IMR-90 (cell line): ENCODE measurements at regions not wholly inside any gene's neighbourhood (a gene's known extent, or its start where the extent isn't known, plus 50 kb on each side); places are given as distances from the start of the nearest gene placed in this dataset.

ENCODE experiments used
- ATAC-seq: fragments of 200-7000 bp; cut with Tn5 transposase; 2 replicates; pipeline ENCODE4 v1.9.1; 2020; ENCODE audit warnings: low read depth, mild to moderate bottlenecking, moderate library complexity
- BruUV-seq: library from RNA; stranded (reverse); fragments of 400-500 nt; replicated peaks from 2 replicates; lab custom pipeline; 2021; lab: Mats Ljungman, UMichigan
- CTCF ChIA-PET: fragments of 300-600 bp; formaldehyde crosslinking; extraction: SDS; loops from one replicate; lab custom pipeline; 2021; ENCODE audit warnings: antibody characterized with exemption; lab: Yijun Ruan, JAX
- POLR2A ChIA-PET: fragments of 300-600 bp; sonication (Branson Sonifier 250); formaldehyde crosslinking; loops from one replicate; lab custom pipeline; 2022; ENCODE audit warnings: antibody characterized with exemption; ENCODE audit not compliant: unreplicated experiment; lab: Charles Lee
- DNase-seq: peaks from one replicate; pipeline ENCODE4 v3.0.0; 2013
- H2AFZ ChIP-seq: replicated peaks from 2 replicates; pipeline ENCODE3; 2013; ENCODE audit warnings: low read length, mild to moderate bottlenecking; ENCODE audit not compliant: poor library complexity
- H2AK5ac ChIP-seq: 2 replicates; pipeline ENCODE4 v1.6.1; 2013; ENCODE audit warnings: low read depth, low read length, inconsistent platforms
- H2AK9ac ChIP-seq: replicated peaks from 2 replicates; pipeline ENCODE3; 2013; ENCODE audit warnings: mild to moderate bottlenecking, low read depth, low read length, moderate library complexity; ENCODE audit not compliant: poor library complexity
- H2BK120ac ChIP-seq: 2 replicates; pipeline ENCODE4 v1.6.1; 2013; ENCODE audit warnings: low read depth, low read length, inconsistent platforms
- H2BK15ac ChIP-seq: 3 replicates; pipeline ENCODE4 v1.6.1; 2013; ENCODE audit warnings: low read depth, low read length, inconsistent platforms
- H2BK20ac ChIP-seq: 2 replicates; pipeline ENCODE4 v1.6.1; 2013; ENCODE audit warnings: low read depth, mild to moderate bottlenecking, inconsistent platforms, low read length, moderate library complexity
- H2BK5ac ChIP-seq: 2 replicates; pipeline ENCODE4 v1.6.1; 2013; ENCODE audit warnings: mild to moderate bottlenecking, low read depth, low read length, inconsistent platforms; ENCODE audit not compliant: poor library complexity, severe bottlenecking
- H3K14ac ChIP-seq: replicated peaks from 2 replicates; pipeline ENCODE4 v1.6.1; 2013; ENCODE audit warnings: low read depth, low read length, inconsistent platforms
- H3K18ac ChIP-seq: 2 replicates; pipeline ENCODE4 v1.6.1; 2013; ENCODE audit warnings: low read depth, low read length, control low read depth
- H3K23ac ChIP-seq: 2 replicates; pipeline ENCODE4 v1.6.1; 2013; ENCODE audit warnings: low read depth, low read length, inconsistent platforms
- H3K27ac ChIP-seq: 2 replicates; pipeline ENCODE4 v1.5.1; 2013; ENCODE audit warnings: mild to moderate bottlenecking, control low read depth, low read length; ENCODE audit not compliant: insufficient read depth
- H3K27me3 ChIP-seq: 2 replicates; pipeline ENCODE4 v1.6.1; 2013; ENCODE audit warnings: low read length; ENCODE audit not compliant: control insufficient read depth, insufficient read depth
- H3K36me3 ChIP-seq: 2 replicates; pipeline ENCODE4 v1.6.1; 2013; ENCODE audit warnings: low read length, mixed read lengths; ENCODE audit not compliant: control insufficient read depth, insufficient read depth
- H3K4ac ChIP-seq: 2 replicates; pipeline ENCODE4 v1.6.1; 2013; ENCODE audit warnings: low read depth, low read length, inconsistent platforms
- H3K4me1 ChIP-seq: 2 replicates; pipeline ENCODE4 v1.6.1; 2013; ENCODE audit warnings: low read length, mixed read lengths; ENCODE audit not compliant: control insufficient read depth, insufficient read depth
- H3K4me2 ChIP-seq: 2 replicates; pipeline ENCODE4 v1.6.1; 2013; ENCODE audit warnings: low read depth, mild to moderate bottlenecking, control low read depth, low read length, moderate library complexity
- H3K4me3 ChIP-seq: 2 replicates; pipeline ENCODE4 v1.5.1; 2013; ENCODE audit warnings: low read depth, mild to moderate bottlenecking, control low read depth, low read length, moderate library complexity; ENCODE audit not compliant: insufficient read depth
- H3K56ac ChIP-seq: 2 replicates; pipeline ENCODE4 v1.6.1; 2013; ENCODE audit warnings: low read length, inconsistent platforms; ENCODE audit not compliant: insufficient read depth; ENCODE audit errors: extremely low read depth
- H3K79me1 ChIP-seq, 2 experiments: 2 replicates each; pipeline ENCODE4 v1.6.1; 2013; ENCODE audit warnings: low read length in 2 of 2, inconsistent platforms in 1 of 2, low read depth in 1 of 2
- H3K9ac ChIP-seq: 2 replicates; pipeline ENCODE4 v1.6.1; 2013; ENCODE audit warnings: low read depth, low read length, control low read depth
- H3K9me1 ChIP-seq: 2 replicates; pipeline ENCODE4 v1.6.1; 2013; ENCODE audit warnings: low read length, inconsistent platforms; ENCODE audit not compliant: insufficient read depth
- H3K9me3 ChIP-seq: 2 replicates; pipeline ENCODE4 v1.6.1; 2013; ENCODE audit warnings: low read length; ENCODE audit not compliant: control insufficient read depth, insufficient read depth
- H4K20me1 ChIP-seq: 2 replicates; pipeline ENCODE4 v1.6.1; 2013; ENCODE audit warnings: low read length, inconsistent platforms; ENCODE audit not compliant: insufficient read depth
- H4K5ac ChIP-seq: 2 replicates; pipeline ENCODE4 v1.6.1; 2013; ENCODE audit warnings: mild to moderate bottlenecking, low read depth, low read length, control low read depth
- H4K8ac ChIP-seq, 2 experiments: 2 replicates each; pipeline ENCODE4 v1.6.1; 2013; ENCODE audit warnings: low read depth in 2 of 2, low read length in 2 of 2, control low read depth in 1 of 2, inconsistent platforms in 1 of 2
- H4K91ac ChIP-seq: 2 replicates; pipeline ENCODE4 v1.6.1; 2013; ENCODE audit warnings: low read depth, low read length, inconsistent platforms; ENCODE audit not compliant: insufficient read depth
- BHLHE40 ChIP-seq: fragments of 150-350 bp; IDR thresholded peaks from 2 replicates; pipeline ENCODE4 v1.6.1; 2016; ENCODE audit warnings: mild to moderate bottlenecking, low read depth, low read length
- CEBPB ChIP-seq: IDR thresholded peaks from 2 replicates; pipeline ENCODE4 v1.6.1; 2012; ENCODE audit warnings: low read depth, low read length, improper control_type of control experiment
- CTCF ChIP-seq: conservative IDR thresholded peaks from 2 replicates; pipeline ENCODE4 v1.5.1; 2012; ENCODE audit warnings: mild to moderate bottlenecking, low read depth, low read length, improper control_type of control experiment
- ELK1 ChIP-seq: fragments of 150-350 bp; IDR thresholded peaks from 2 replicates; pipeline ENCODE4 v1.6.1; 2016; ENCODE audit warnings: low read depth, mild to moderate bottlenecking, low read length, moderate library complexity, borderline replicate concordance
- MAZ ChIP-seq: IDR thresholded peaks from 2 replicates; pipeline ENCODE4 v1.6.1; 2012; ENCODE audit warnings: low read depth, mild to moderate bottlenecking, low read length, improper control_type of control experiment, moderate library complexity, borderline replicate concordance
- MXI1 ChIP-seq: IDR thresholded peaks from 2 replicates; pipeline ENCODE4 v1.6.1; 2012; ENCODE audit warnings: low read depth, mild to moderate bottlenecking, low read length, moderate library complexity, borderline replicate concordance
- POLR2A ChIP-seq: IDR thresholded peaks from 2 replicates; pipeline ENCODE4 v1.6.1; 2012; ENCODE audit warnings: mild to moderate bottlenecking, low read depth, low read length
- WGBS, 2 experiments: methylation state at CpG; one replicate each; pipeline versions ENCODE4 v1.1.5 to v1.1.7; 2013; ENCODE audit warnings: missing lambda C conversion rate in 2 of 2; ENCODE audit not compliant: insufficient read length in 1 of 2; ENCODE audit errors: extremely low coverage in 2 of 2; 5-methylcytosine and 5-hydroxymethylcytosine counted together
- dilution Hi-C: fragments of 300-500 bp; cut with HindIII; formaldehyde crosslinking; loops from one replicate; pipeline ENCODE4 v1.14.3; 2018; ENCODE audit warnings: low sequenced_read_pairs; ENCODE audit not compliant: unreplicated experiment
- in situ Hi-C: fragments of 300-500 bp; cut with MboI; formaldehyde crosslinking; loops from 3 replicates; pipeline ENCODE4 v1.14.3; 2019; ENCODE audit warnings: low sequenced_read_pairs, inconsistent platforms, mixed read lengths
- intact Hi-C: fragments of 100-400 bp; cut with micrococcal nuclease; formaldehyde crosslinking; loops from 2 replicates; pipeline ENCODE4 v1.10.0; 2022

GRCh38 chr1:101406271-101406670 is 169.5 kb downstream of the S1PR1 start:
- no peak overlapping the region for H2AK5ac ChIP-seq
- H3K4me1 ChIP-seq: no peaks in the 10 kb centered on the region
- no peak overlapping the region for H2AFZ ChIP-seq
- no peak overlapping the region for H3K4ac ChIP-seq
- H3K14ac ChIP-seq: no peak overlapping the region
- no peaks in the 10 kb centered on the region for H3K36me3 ChIP-seq
- no peak overlapping the region for H2BK15ac ChIP-seq
- TF ChIP-seq CEBPB: no peak
- TF ChIP-seq CTCF: no peak
- no peak for TF ChIP-seq BHLHE40
- TF ChIP-seq POLR2A: no peak
- no peak for TF ChIP-seq ELK1
- TF ChIP-seq MAZ: no peak
- TF ChIP-seq MXI1: no peak
- no peak overlapping the region for H2BK120ac ChIP-seq
- H3K27me3 ChIP-seq: no peaks in the 10 kb centered on the region
- H4K8ac ChIP-seq: no peak overlapping the region
- H2BK5ac ChIP-seq: no peak overlapping the region
- no TSS peak for BruUV-seq
- POLR2A ChIA-PET: no interaction called here
- H3K9me1 ChIP-seq: no peaks in the 10 kb centered on the region
- H3K79me1 ChIP-seq: no peaks in the 10 kb centered on the region
- no peak overlapping the region for H3K4me3 ChIP-seq
- no peak overlapping the region for H4K5ac ChIP-seq
- in situ Hi-C loops: no loop called here
- intact Hi-C loops: no loop called here
- WGBS, 2 experiments: 63% methylated on average over 3 of the region's 4 CpGs; no CpG with 5 or more reads in 1 of the 2 experiments
- no peak overlapping the region for H3K23ac ChIP-seq
- H3K4me2 ChIP-seq: no peak overlapping the region
- H4K91ac ChIP-seq: no peak overlapping the region
- no peak for DNase-seq
- no peak overlapping the region for H2AK9ac ChIP-seq
- dilution Hi-C loops: no loop called here
- H3K18ac ChIP-seq: no peak overlapping the region
- no peaks in the 10 kb centered on the region for H4K20me1 ChIP-seq
- no peak for ATAC-seq
- H2BK20ac ChIP-seq: no peak overlapping the region
- CTCF ChIA-PET: no interaction called here
- no peak overlapping the region for H3K56ac ChIP-seq
- no peak overlapping the region for H3K9ac ChIP-seq
- no peaks in the 10 kb centered on the region for H3K9me3 ChIP-seq
- H3K27ac ChIP-seq: no peak overlapping the region
